Trophoblast cell (in vitro differentiated cells and primary cell): ENCODE measurements at regions not wholly inside any gene's neighbourhood (a gene's known extent, or its start where the extent isn't known, plus 50 kb on each side); places are given as distances from the start of the nearest gene placed in this dataset.

Experiments
- DNase-seq, 2 donors: peaks; one replicate each; pipeline ENCODE4 v3.0.0-alpha.2; 2016
- H2AFZ ChIP-seq: 2 replicates; pipeline ENCODE4 v1.6.1; 2013; ENCODE audit warnings: low read length, moderate library complexity, mild to moderate bottlenecking; ENCODE audit not compliant: insufficient read depth, poor library complexity
- H2AK5ac ChIP-seq: 2 replicates; pipeline ENCODE4 v1.6.1; 2013; ENCODE audit warnings: mild to moderate bottlenecking, low read length
- H2BK120ac ChIP-seq: 2 replicates; pipeline ENCODE4 v1.6.1; 2013; ENCODE audit warnings: low read length, mild to moderate bottlenecking, moderate library complexity; ENCODE audit not compliant: insufficient read depth, poor library complexity
- H2BK12ac ChIP-seq: 2 replicates; pipeline ENCODE4 v1.6.1; 2013; ENCODE audit warnings: mild to moderate bottlenecking, low read length, moderate library complexity
- H2BK5ac ChIP-seq: 2 replicates; pipeline ENCODE4 v1.6.1; 2013; ENCODE audit warnings: low read length, low read depth, moderate library complexity, mild to moderate bottlenecking; ENCODE audit not compliant: poor library complexity
- H3K14ac ChIP-seq: 2 replicates; pipeline ENCODE4 v1.6.1; 2013; ENCODE audit warnings: mild to moderate bottlenecking, low read length
- H3K18ac ChIP-seq: 2 replicates; pipeline ENCODE4 v1.6.1; 2013; ENCODE audit warnings: mild to moderate bottlenecking, low read length
- H3K23ac ChIP-seq: 2 replicates; pipeline ENCODE4 v1.6.1; 2013; ENCODE audit warnings: low read length
- H3K27ac ChIP-seq: 2 replicates; pipeline ENCODE4 v1.5.1; 2013; ENCODE audit warnings: low read depth, mild to moderate bottlenecking, inconsistent platforms, low read length, moderate library complexity
- H3K27me3 ChIP-seq: 2 replicates; pipeline ENCODE4 v1.6.1; 2013; ENCODE audit warnings: inconsistent platforms, mild to moderate bottlenecking, low read length, moderate library complexity; ENCODE audit not compliant: insufficient read depth
- H3K36me3 ChIP-seq, 2 experiments: 1 replicate in 1 of 2; 2 replicates in 1 of 2; pipeline ENCODE4 v1.6.1; 2013; ENCODE audit warnings: low read length in 2 of 2, mild to moderate bottlenecking in 2 of 2, moderate library complexity in 1 of 2; ENCODE audit not compliant: insufficient read depth in 2 of 2, control insufficient read depth in 1 of 2
- H3K4ac ChIP-seq: 2 replicates; pipeline ENCODE4 v1.6.1; 2013; ENCODE audit warnings: low read depth, mild to moderate bottlenecking, low read length, moderate library complexity
- H3K4me1 ChIP-seq, 2 experiments: 1 replicate in 1 of 2; 2 replicates in 1 of 2; pipeline ENCODE4 v1.6.1; 2013; ENCODE audit warnings: low read length in 2 of 2, mild to moderate bottlenecking in 2 of 2, moderate library complexity in 1 of 2; ENCODE audit not compliant: insufficient read depth in 2 of 2, control insufficient read depth in 1 of 2
- H3K4me2 ChIP-seq: 2 replicates; pipeline ENCODE4 v1.6.1; 2013; ENCODE audit warnings: inconsistent platforms, mild to moderate bottlenecking, low read length, moderate library complexity
- H3K4me3 ChIP-seq: 2 replicates; pipeline ENCODE4 v1.5.1; 2013; ENCODE audit warnings: mild to moderate bottlenecking, low read depth, low read length, inconsistent platforms
- H3K79me1 ChIP-seq: one replicate; pipeline ENCODE4 v1.6.1; 2013; ENCODE audit warnings: low read length
- H3K79me2 ChIP-seq: 2 replicates; pipeline ENCODE4 v1.6.1; 2013; ENCODE audit warnings: low read length, mild to moderate bottlenecking; ENCODE audit not compliant: control insufficient read depth, insufficient read depth, poor library complexity
- H3K9ac ChIP-seq: 2 replicates; pipeline ENCODE4 v1.6.1; 2013; ENCODE audit warnings: mild to moderate bottlenecking, low read length
- H3K9me3 ChIP-seq: 2 replicates; pipeline ENCODE4 v1.6.1; 2013; ENCODE audit warnings: low read depth, mild to moderate bottlenecking, control low read depth, inconsistent platforms, low read length; ENCODE audit not compliant: insufficient read depth
- H4K12ac ChIP-seq: 2 replicates; pipeline ENCODE4 v1.6.1; 2013; ENCODE audit warnings: low read depth, mild to moderate bottlenecking, low read length, moderate library complexity
- H4K8ac ChIP-seq: 2 replicates; pipeline ENCODE4 v1.6.1; 2013; ENCODE audit warnings: low read depth, mild to moderate bottlenecking, low read length, moderate library complexity
- H4K91ac ChIP-seq: one replicate; pipeline ENCODE4 v1.6.1; 2013; ENCODE audit warnings: low read depth, mild to moderate bottlenecking, low read length, moderate library complexity
- WGBS: extraction: QIAGEN DNeasy Blood & Tissue Kit; methylation state at CpG from one replicate; pipeline ENCODE4 v1.1.7; 2013; ENCODE audit warnings: missing lambda C conversion rate; ENCODE audit not compliant: insufficient read length, insufficient coverage; ENCODE audit errors: extremely low coverage; 5-methylcytosine and 5-hydroxymethylcytosine counted together

- Histone ChIP-seq H3K79me2 (no peaks in the 10 kb centered on the region), H3K18ac (no peak overlapping the region), H3K36me3 (no peaks in the 10 kb centered on the region), H3K4me1 (peaks cover 0 to 2% of the 10 kb centered on the region in 2 experiments), H2BK120ac (no peak overlapping the region), H4K8ac (no peak overlapping the region), H2BK5ac (no peak overlapping the region), H3K79me1 (no peaks in the 10 kb centered on the region), H2BK12ac (no peak overlapping the region), H3K14ac (no peak overlapping the region), H3K9ac (no peak overlapping the region), H2AK5ac (no peak overlapping the region), H3K4me2 (no peak overlapping the region), H3K27ac (no peak overlapping the region), H3K9me3 (no peaks in the 10 kb centered on the region), H4K12ac (no peak overlapping the region), H4K91ac (no peak overlapping the region), H3K27me3 (no peaks in the 10 kb centered on the region), H3K4me3 (no peak overlapping the region), H3K4ac (no peak overlapping the region), H2AFZ (no peak overlapping the region), H3K23ac (no peak overlapping the region)
- no peak for DNase-seq
- no CpG with 5 or more reads among the region's 10 CpGs for WGBS
These were observed 120.2 kb downstream of the ACAA2 start for GRCh38 chr18:49692906-49693716.

GRCh38 chr18:49691177-49691608 is 122.1 kb downstream of the ACAA2 start:
- no CpG with 5 or more reads among the region's 2 CpGs for WGBS
- Histone ChIP-seq H3K9me3 (no peaks in the 10 kb centered on the region), H3K36me3 (no peaks in the 10 kb centered on the region), H3K4me1 (no peaks in the 10 kb centered on the region), H3K79me1 (no peaks in the 10 kb centered on the region), H3K18ac (no peak overlapping the region), H3K27me3 (no peaks in the 10 kb centered on the region), H4K8ac (no peak overlapping the region), H2BK12ac (no peak overlapping the region), H2AFZ (no peak overlapping the region), H3K14ac (no peak overlapping the region), H2BK120ac (no peak overlapping the region), H3K4me2 (no peak overlapping the region), H3K4ac (no peak overlapping the region), H2AK5ac (no peak overlapping the region), H4K12ac (no peak overlapping the region), H2BK5ac (no peak overlapping the region), H3K79me2 (no peaks in the 10 kb centered on the region), H3K27ac (no peak overlapping the region), H3K9ac (no peak overlapping the region), H3K4me3 (no peak overlapping the region), H4K91ac (no peak overlapping the region), H3K23ac (no peak overlapping the region)
- DNase-seq: no peak

DNA sequence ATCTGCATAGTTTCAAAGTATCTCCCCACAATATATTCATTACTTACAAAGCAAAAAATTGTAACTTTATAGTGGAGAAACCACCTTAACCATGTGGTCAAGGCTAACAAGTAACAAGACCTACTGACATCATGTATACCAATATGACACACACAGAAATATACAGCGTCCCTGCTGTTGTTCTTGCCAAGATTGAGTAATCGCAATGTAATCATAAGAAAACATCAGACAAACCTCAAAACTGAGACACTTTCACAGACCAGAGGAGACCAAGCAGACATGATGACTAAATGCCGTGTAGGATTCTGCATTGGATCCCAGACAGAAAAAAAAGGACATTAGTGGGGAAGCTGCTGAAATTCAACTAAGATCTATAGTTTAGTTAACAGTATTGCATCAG is 123.0 kb downstream of the ACAA2 start:
- H3K79me1 ChIP-seq: no peaks in the 10 kb centered on the region
- H2BK120ac ChIP-seq: no peak overlapping the region
- H2AFZ ChIP-seq: no peak overlapping the region
- no peak overlapping the region for H3K4me2 ChIP-seq
- no peak overlapping the region for H4K91ac ChIP-seq
- no peak overlapping the region for H3K14ac ChIP-seq
- no peak for DNase-seq
- no CpG with 5 or more reads among the region's 3 CpGs for WGBS
- no peak overlapping the region for H4K12ac ChIP-seq
- H2AK5ac ChIP-seq: no peak overlapping the region
- no peak overlapping the region for H2BK5ac ChIP-seq
- no peaks in the 10 kb centered on the region for H3K36me3 ChIP-seq
- no peaks in the 10 kb centered on the region for H3K27me3 ChIP-seq
- H3K23ac ChIP-seq: no peak overlapping the region
- H4K8ac ChIP-seq: no peak overlapping the region
- no peak overlapping the region for H3K4me3 ChIP-seq
- H3K18ac ChIP-seq: no peak overlapping the region
- no peaks in the 10 kb centered on the region for H3K9me3 ChIP-seq
- no peak overlapping the region for H3K4ac ChIP-seq
- H3K9ac ChIP-seq: no peak overlapping the region
- H3K4me1 ChIP-seq: no peaks in the 10 kb centered on the region
- H2BK12ac ChIP-seq: no peak overlapping the region
- H3K27ac ChIP-seq: no peak overlapping the region
- no peaks in the 10 kb centered on the region for H3K79me2 ChIP-seq

DNA sequence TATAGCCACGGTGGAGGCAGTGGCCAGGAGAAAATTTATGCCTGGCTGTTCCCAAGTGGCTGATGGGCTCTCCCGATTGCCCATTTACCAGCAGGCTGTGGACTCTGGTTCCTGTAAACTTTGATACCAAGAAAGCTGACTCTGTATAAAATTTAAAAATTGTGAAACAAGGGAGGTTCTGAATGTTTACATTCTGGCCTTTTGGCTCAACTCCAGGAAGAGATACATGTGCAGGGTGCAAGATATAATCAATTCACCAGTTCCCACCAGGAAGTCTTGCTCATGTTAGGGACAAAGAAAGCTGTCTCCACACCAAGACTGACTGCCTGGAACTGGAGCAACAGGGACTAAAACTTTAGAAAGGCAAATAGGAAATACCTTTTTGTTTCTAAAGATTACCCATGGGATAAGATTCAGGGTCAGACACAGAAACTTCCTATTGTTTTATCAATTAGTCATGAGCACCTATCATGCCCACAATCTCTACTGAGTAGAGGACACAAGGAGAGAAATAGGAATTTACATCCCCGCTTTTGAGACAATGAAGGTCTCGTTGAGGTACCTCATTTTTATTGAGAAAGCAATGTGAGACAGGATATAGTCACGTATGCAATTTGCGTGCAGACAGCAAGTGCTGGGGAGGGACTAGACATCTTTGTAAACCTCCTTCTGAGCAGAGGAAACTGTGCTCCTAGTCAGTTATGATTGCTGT is 123.5 kb downstream of the LIPG start:
- H3K18ac ChIP-seq: no peak overlapping the region
- WGBS: no CpG with 5 or more reads among the region's 6 CpGs
- DNase-seq: no peak
- no peak overlapping the region for H3K4me2 ChIP-seq
- H3K9me3 ChIP-seq: no peaks in the 10 kb centered on the region
- no peak overlapping the region for H2AK5ac ChIP-seq
- H3K27ac ChIP-seq: no peak overlapping the region
- no peak overlapping the region for H4K91ac ChIP-seq
- H3K9ac ChIP-seq: no peak overlapping the region
- no peak overlapping the region for H2BK120ac ChIP-seq
- no peak overlapping the region for H3K14ac ChIP-seq
- H2AFZ ChIP-seq: no peak overlapping the region
- H3K79me2 ChIP-seq: no peaks in the 10 kb centered on the region
- no peak overlapping the region for H4K12ac ChIP-seq
- no peak overlapping the region for H2BK5ac ChIP-seq
- H3K27me3 ChIP-seq: no peaks in the 10 kb centered on the region
- H3K4me1 ChIP-seq: peaks cover 0 to 2% of the 10 kb centered on the region in 2 experiments
- no peak overlapping the region for H3K4me3 ChIP-seq
- no peak overlapping the region for H3K4ac ChIP-seq
- H2BK12ac ChIP-seq: no peak overlapping the region
- no peaks in the 10 kb centered on the region for H3K79me1 ChIP-seq
- no peak overlapping the region for H3K23ac ChIP-seq
- no peak overlapping the region for H4K8ac ChIP-seq
- H3K36me3 ChIP-seq: no peaks in the 10 kb centered on the region
